ENCODE measurements at regions not wholly inside any gene's neighbourhood (a gene's known extent, or its start where the extent isn't known, plus 50 kb on each side); places are given as distances from the start of the nearest gene placed in this dataset.

GRCh38 chr2:118738106-118738505 lies 109.3 kb downstream of the EN1 start:
- no peak for DNase-seq

- no peak for DNase-seq
Observed at GRCh38 chr2:118737684-118738083, 109.8 kb downstream of the EN1 start.

- no peak for DNase-seq
Observed at GRCh38 chr2:118732432-118732831, 115.0 kb downstream of the EN1 start.

GRCh38 chr2:118731413-118731812 lies 116.0 kb downstream of the EN1 start:
- no peak for DNase-seq

GRCh38 chr2:118730405-118730804 lies 117.0 kb downstream of the EN1 start:
- DNase-seq, result no peak

DNA sequence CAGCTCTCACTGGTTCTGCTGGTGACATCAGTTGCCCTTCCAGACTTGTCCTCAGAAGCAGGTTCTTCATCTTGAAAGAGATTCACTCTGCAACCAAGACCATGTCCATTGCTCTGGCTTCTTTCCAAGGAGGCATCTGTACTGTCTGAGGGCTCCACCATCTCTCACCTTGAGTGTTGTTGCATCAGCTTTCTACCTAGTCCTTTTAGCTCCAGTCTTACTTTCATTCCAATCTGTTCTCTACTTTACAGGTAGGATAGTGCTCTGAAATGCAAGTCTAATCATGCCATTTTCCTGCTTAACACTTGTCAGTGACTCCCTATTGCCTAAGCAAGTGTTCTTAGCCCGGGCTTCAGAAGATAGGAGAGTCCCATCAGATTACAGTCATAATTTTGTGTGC lies 117.7 kb downstream of the EN1 start:
- no peak for DNase-seq

GRCh38 chr2:118728984-118729383 lies 118.5 kb downstream of the EN1 start:
- DNase-seq, result no peak

GRCh38 chr2:118726821-118727220 lies 120.6 kb downstream of the EN1 start:
- DNase-seq, result no peak

- no peak for DNase-seq
Observed at GRCh38 chr2:118723394-118723793, 124.1 kb downstream of the EN1 start.

- DNase-seq, result no peak
Observed at GRCh38 chr2:118722976-118723375, 124.5 kb downstream of the EN1 start.

DNA sequence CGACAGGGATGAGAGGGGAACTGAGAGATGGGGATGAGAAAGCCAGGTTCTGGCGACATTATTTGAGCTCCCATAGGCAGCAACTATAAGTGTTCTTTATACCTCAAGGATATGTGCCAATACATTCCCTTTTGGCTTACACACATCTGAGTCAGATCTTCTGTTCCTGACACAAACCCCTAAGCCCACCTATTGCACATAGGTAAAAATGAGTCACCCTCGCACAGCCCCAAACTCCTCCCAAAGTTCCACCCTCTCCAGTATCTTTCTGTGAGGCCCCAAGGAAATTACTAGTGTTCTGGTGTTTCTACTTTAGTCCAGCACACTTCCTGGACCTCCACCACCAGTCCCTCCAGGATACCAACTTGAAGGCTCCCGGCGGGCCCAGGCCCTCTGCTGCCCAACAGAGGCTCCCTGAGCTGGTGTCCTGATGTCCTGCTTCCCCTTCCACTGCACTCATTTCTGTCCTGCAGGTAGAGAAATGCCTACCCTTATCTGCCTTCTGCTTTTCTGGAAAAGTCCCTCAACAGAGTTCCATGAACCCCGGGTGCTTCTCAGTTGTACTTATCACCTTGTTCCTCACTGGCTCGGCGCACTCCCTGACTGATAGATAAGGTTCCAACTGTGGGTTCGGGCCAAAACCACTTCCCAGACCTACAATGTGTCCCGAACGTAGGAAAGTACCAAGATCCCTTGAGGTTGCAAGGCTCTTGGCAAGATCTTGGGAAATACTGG lies 125.5 kb downstream of the EN1 start:
- DNase-seq, result no peak

GRCh38 chr2:118720866-118721265 lies 126.6 kb downstream of the EN1 start:
- DNase-seq, result no peak

DNA sequence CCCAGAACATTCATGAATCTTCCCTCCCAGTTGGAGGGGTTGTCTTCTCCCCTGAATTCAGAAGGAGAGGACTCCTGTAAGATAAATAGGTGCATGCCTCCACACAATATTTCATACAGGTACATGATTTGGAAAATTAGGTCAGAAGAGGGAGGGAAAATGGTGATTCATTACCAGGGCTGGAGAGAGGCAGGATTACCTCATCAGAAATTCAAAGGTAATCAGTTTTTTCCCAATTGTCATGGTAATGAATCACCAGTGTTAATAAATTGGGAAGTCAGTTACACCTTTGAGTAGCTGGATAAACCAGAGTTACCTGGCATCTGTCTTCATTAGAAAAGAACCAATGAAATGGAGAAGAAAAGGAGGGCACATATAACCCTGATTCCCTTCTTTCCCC lies 128.5 kb downstream of the EN1 start:
- DNase-seq, result no peak

DNA sequence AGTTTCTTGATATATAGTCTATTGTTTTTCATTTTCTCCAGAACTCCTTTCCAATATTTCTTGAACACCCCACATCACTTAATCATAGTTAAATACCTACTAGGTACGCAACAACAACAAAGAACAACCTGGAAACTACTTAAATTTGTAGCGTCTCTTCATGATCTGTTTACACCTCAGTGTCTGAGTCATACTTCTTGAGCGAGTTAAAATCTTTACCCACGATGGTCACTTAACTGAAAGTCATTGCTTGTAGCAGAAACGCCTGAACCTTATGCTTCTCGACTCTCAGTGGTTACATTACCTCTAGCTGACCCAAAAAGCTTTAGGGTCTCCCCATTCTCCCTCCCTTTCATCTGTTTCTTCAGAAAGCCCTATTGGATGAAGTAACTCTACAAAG lies 131.3 kb downstream of the EN1 start:
- no peak for DNase-seq

- DNase-seq, result no peak
Observed at GRCh38 chr2:118714118-118714517, 133.3 kb downstream of the EN1 start.

DNA sequence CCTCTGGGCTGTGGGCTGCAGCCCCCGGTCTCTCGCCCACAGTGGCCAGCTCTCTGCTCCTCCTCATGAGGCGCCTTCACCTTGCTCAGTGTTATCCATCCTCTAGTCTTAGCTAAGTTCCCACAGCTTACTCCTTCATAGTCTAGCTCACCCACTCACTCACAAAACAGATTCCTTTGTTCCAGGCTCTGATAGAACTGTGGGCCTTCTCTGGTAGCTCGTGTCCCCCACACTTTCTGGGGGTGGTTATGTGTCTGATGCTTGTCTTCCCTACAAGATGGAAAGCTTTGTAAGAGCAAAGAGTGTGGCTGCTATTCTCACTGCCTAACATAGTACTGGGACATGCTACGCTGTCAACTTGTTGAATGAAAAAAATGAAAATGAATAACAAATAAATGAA lies 135.8 kb downstream of the EN1 start:
- no peak for DNase-seq

GRCh38 chr2:118710481-118710880 lies 137.0 kb downstream of the EN1 start:
- no peak for DNase-seq

- DNase-seq, result no peak
Observed at GRCh38 chr2:118709786-118710185, 137.7 kb downstream of the EN1 start.

DNA sequence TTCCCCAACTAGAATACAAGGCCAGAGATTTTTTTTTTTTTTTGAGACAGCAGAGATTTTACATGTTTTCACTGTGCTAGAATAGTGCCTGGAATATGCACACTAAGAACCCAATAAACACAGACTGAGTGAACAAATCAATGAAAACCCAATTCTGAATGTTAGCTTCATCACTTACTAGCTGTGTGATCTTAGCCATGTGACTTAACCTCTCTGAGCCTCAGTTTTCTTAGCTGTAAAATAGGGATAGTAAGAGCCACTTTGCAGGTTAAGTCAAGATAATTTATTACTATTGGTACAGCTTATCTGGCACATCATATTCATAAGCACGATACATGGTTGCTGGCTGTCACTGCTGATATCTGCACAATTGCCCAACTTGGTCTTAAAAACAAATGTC lies 140.6 kb downstream of the EN1 start:
- DNase-seq, result no peak

- DNase-seq, result no peak
Observed at GRCh38 chr2:118706371-118706770, 141.1 kb downstream of the EN1 start.

- DNase-seq, result no peak
Observed at GRCh38 chr2:118705032-118705431, 142.4 kb downstream of the EN1 start.

- no peak for DNase-seq
Observed at GRCh38 chr2:118699447-118700175, 147.8 kb downstream of the EN1 start.

DNA sequence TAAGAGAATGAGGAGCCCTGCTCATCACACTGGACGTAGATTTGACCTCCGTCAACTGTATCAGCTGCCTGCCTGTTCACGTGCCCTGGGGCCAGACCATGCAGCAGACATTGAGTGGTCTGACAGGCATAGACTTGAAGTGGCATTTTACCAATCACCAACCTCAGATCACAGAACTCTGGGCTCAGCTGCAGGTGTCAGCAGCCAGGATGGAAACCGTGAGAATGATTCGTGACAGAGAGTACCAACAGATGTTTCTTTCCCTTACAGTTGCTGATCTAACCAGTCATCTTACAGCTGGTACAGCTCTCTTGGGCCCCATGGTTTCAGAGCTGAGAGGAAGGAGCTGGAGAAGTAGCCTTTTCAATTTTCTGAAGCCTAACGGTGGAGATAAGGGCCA lies 148.9 kb downstream of the EN1 start:
- no peak for DNase-seq

- DNase-seq, result no peak
Observed at GRCh38 chr2:118697781-118698180, 149.7 kb downstream of the EN1 start.

Measured in activated CD4-positive, alpha-beta T cell treated with anti-CD3 and anti-CD28 coated beads, Interleukin-2, amount 50 U/mL, for 16 hours (primary cell).